A549 (cell line): ENCODE measurements at regions not wholly inside any gene's neighbourhood (a gene's known extent, or its start where the extent isn't known, plus 50 kb on each side); places are given as distances from the start of the nearest gene placed in this dataset.

Source experiments
- ATAC-seq, 2 experiments: fragments of 200-7000 bp in 1 of 2; fragments of >200 bp in 1 of 2; cut with Nextera tagmentation in 1 of 2; cut with Tn5 transposase in 1 of 2; 3 replicates each; pipeline versions ENCODE4 v1.8.0 to v1.9.1; 2018 to 2020; ENCODE audit warnings: mild to moderate bottlenecking in 1 of 2, moderate library complexity in 1 of 2
- CTCF ChIA-PET: fragments of 300-600 bp; sonication (Branson Sonifier 250); formaldehyde crosslinking; extraction: SDS; loops from one replicate; lab custom pipeline; 2021; ENCODE audit warnings: antibody characterized with exemption, inconsistent platforms; lab: Yijun Ruan, JAX
- POLR2A ChIA-PET: fragments of 350-600 bp; formaldehyde crosslinking; extraction: SDS; loops from one replicate; lab custom pipeline; 2021; ENCODE audit warnings: antibody characterized with exemption, inconsistent platforms; lab: Yijun Ruan, JAX
- DNase-seq, 2 experiments: peaks; one replicate each; pipeline versions ENCODE4 v3.0.0 to v3.0.0-alpha.2; 2011 to 2016; ENCODE audit warnings: low read depth in 1 of 2, low spot score in 1 of 2
- FAIRE-seq: peaks from 2 replicates; lab custom pipeline; 2011; peaks lifted over from hg19 to GRCh38; lab: Jason Lieb, UNC
- H3K27ac ChIP-seq, 2 experiments: fragments of >200 bp; sonication (Bioruptor Twin); formaldehyde crosslinking; 3 replicates each; pipeline ENCODE4 v1.5.1; 2016 to 2017
- H3K4me1 ChIP-seq: fragments of >200 bp; sonication (Bioruptor Twin); formaldehyde crosslinking; 3 replicates; pipeline ENCODE4 v1.6.1; 2016
- H3K4me2 ChIP-seq: fragments of >200 bp; sonication (Bioruptor Twin); formaldehyde crosslinking; 3 replicates; pipeline ENCODE4 v1.6.1; 2016
- H3K4me3 ChIP-seq: fragments of >200 bp; sonication (Bioruptor Twin); formaldehyde crosslinking; 3 replicates; pipeline ENCODE4 v1.5.1; 2016
- H3K9me3 ChIP-seq: fragments of >200 bp; sonication (Bioruptor Twin); formaldehyde crosslinking; 3 replicates; pipeline ENCODE4 v1.6.1; 2016
- CBX2 ChIP-seq: fragments of 200-600 bp; sonication (generic); IDR thresholded peaks from 2 replicates; pipeline ENCODE4 v1.6.1; 2016; ENCODE audit warnings: low read depth, mild to moderate bottlenecking, borderline replicate concordance
- CBX8 ChIP-seq: fragments of 200-600 bp; sonication (generic); IDR thresholded peaks from 2 replicates; pipeline ENCODE4 v1.6.1; 2016
- EHF ChIP-seq: fragments of 250-450 bp; sonication (Bioruptor Pico); IDR thresholded peaks from 2 replicates; pipeline ENCODE4 v1.5.0; 2020; ENCODE audit warnings: mild to moderate bottlenecking
- FOXS1 ChIP-seq: fragments of 250-450 bp; sonication (Bioruptor Pico); IDR thresholded peaks from 2 replicates; pipeline ENCODE4 v1.5.0; 2020; ENCODE audit warnings: mild to moderate bottlenecking, moderate library complexity
- HOXA7 ChIP-seq: fragments of 250-450 bp; sonication (Bioruptor Pico); IDR thresholded peaks from 2 replicates; pipeline ENCODE4 v1.5.0; 2020; ENCODE audit warnings: mild to moderate bottlenecking, moderate library complexity
- HOXB5 ChIP-seq: fragments of 250-450 bp; sonication (Bioruptor Pico); IDR thresholded peaks from 2 replicates; pipeline ENCODE4 v1.5.0; 2020; ENCODE audit warnings: mild to moderate bottlenecking, moderate library complexity
- JUNB ChIP-seq: fragments of >200 bp; sonication (Bioruptor Twin); formaldehyde crosslinking; IDR thresholded peaks from 2 replicates; pipeline ENCODE4 v1.6.1; 2016
- KDM1A ChIP-seq: fragments of 200-600 bp; sonication (generic); IDR thresholded peaks from 2 replicates; pipeline ENCODE4 v1.6.1; 2016; ENCODE audit warnings: low read depth, mild to moderate bottlenecking
- MAFK ChIP-seq: fragments of 450-650 bp; IDR thresholded peaks from 2 replicates; pipeline ENCODE4 v1.6.1; 2014; ENCODE audit not compliant: partially characterized antibody
- MAZ ChIP-seq: fragments of 150-350 bp; IDR thresholded peaks from 2 replicates; pipeline ENCODE4 v1.6.1; 2014; ENCODE audit warnings: antibody characterized with exemption, low read depth, low read length, borderline replicate concordance
- MYC ChIP-seq: IDR thresholded peaks from 2 replicates; pipeline ENCODE4 v1.6.1; 2012; ENCODE audit warnings: mild to moderate bottlenecking, inconsistent platforms, low read length, improper control_type of control experiment, borderline replicate concordance
- NPAS2 ChIP-seq: fragments of 250-450 bp; sonication (Bioruptor Pico); IDR thresholded peaks from 2 replicates; pipeline ENCODE4 v1.8.0; 2022; ENCODE audit warnings: mild to moderate bottlenecking, moderate library complexity, borderline replicate concordance
- NR3C1 ChIP-seq: fragments of >200 bp; sonication (Bioruptor Twin); formaldehyde crosslinking; IDR thresholded peaks from 3 replicates; pipeline ENCODE4 v1.6.1; 2017
- RAD21 ChIP-seq, 2 experiments: fragments of >200 bp in 1 of 2; sonication (Bioruptor Twin) in 1 of 2; formaldehyde crosslinking in 1 of 2; IDR thresholded peaks in 1 of 2; conservative IDR thresholded peaks in 1 of 2; 2 replicates in 1 of 2; 3 replicates in 1 of 2; pipeline ENCODE4 v1.6.1; 2012 to 2018; ENCODE audit warnings: inconsistent platforms in 1 of 2
- RARB ChIP-seq: fragments of 250-450 bp; sonication (Bioruptor Pico); IDR thresholded peaks from 2 replicates; pipeline ENCODE4 v1.8.0; 2021; ENCODE audit warnings: mild to moderate bottlenecking, moderate library complexity
- RFX5 ChIP-seq: fragments of 450-650 bp; IDR thresholded peaks from 2 replicates; pipeline ENCODE4 v1.7.1; 2014; ENCODE audit warnings: antibody characterized with exemption, mild to moderate bottlenecking, moderate library complexity
- SMC3 ChIP-seq: fragments of >200 bp; sonication (Bioruptor Twin); formaldehyde crosslinking; IDR thresholded peaks from 3 replicates; pipeline ENCODE4 v1.6.1; 2018; ENCODE audit warnings: inconsistent platforms
- TFCP2L1 ChIP-seq: fragments of 250-450 bp; sonication (Bioruptor Pico); IDR thresholded peaks from 2 replicates; pipeline ENCODE4 v1.5.0; 2021; ENCODE audit warnings: mild to moderate bottlenecking
- USF2 ChIP-seq: fragments of 450-650 bp; IDR thresholded peaks from 2 replicates; pipeline ENCODE4 v1.6.1; 2014; ENCODE audit warnings: antibody characterized with exemption
- ZFP36 ChIP-seq: fragments of 450-650 bp; IDR thresholded peaks from 2 replicates; pipeline ENCODE4 v1.6.1; 2014; ENCODE audit warnings: borderline replicate concordance; ENCODE audit not compliant: partially characterized antibody
- ZSCAN20 ChIP-seq: fragments of 250-450 bp; sonication (Bioruptor Pico); IDR thresholded peaks from 2 replicates; pipeline ENCODE4 v1.8.0; 2022; ENCODE audit warnings: mild to moderate bottlenecking, moderate library complexity
- WGBS: methylation state at CpG from one replicate; pipeline ENCODE4 v1.1.6; 2017; ENCODE audit errors: missing lambda C conversion rate; 5-methylcytosine and 5-hydroxymethylcytosine counted together
- TF ChIP-seq, protein P1 (sequence below): fragments of 250-450 bp; sonication (Bioruptor Pico); IDR thresholded peaks from 2 replicates; pipeline ENCODE4 v1.5.0; 2020; ENCODE audit warnings: low read depth, mild to moderate bottlenecking, moderate library complexity

- no peak for TF ChIP-seq HOXA7 (CRISPR knock-in tag)
- DNase-seq, result no peak
- Histone ChIP-seq H3K4me1 (no peaks in the 10 kb centered on the region), H3K4me2 (no peak overlapping the region), H3K9me3 (no peaks in the 10 kb centered on the region), H3K27ac (no peak overlapping the region), H3K4me3 (no peak overlapping the region)
- FAIRE-seq, result no peak
- ChIA-PET CTCF (no interaction called here), POLR2A (no interaction called here)
- no peak for ATAC-seq
- 30% methylated on average over 11 of the region's 21 CpGs for WGBS
Observed at GRCh38 chr18:78627551-78628346, 351.9 kb upstream of the SALL3 start.

DNA sequence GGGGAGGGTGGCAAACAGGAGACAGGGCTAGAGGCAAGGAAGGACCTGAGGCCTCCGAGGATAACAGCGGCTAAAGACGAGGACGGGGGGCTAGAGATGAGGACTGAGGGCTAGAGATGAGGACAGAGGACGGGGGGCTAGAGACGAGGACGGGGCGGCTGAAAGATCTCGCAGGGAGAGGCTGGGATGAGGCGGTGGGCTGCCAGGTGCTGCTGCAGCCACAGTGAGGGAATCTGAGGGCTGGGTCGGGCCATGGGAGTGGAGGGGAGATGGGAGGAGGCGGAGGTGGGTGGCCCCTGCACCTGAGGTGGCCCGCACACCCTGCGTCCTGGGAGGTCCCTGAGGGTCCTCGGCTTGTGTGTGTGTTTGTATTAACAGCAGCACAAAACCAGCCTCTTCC lies 350.2 kb upstream of the SALL3 start:
- no peak overlapping the region for H3K27ac ChIP-seq
- no peaks in the 10 kb centered on the region for H3K4me1 ChIP-seq
- DNase-seq, result no peak
- H3K4me3 ChIP-seq, result no peak overlapping the region
- 45% methylated on average over 11 of the region's 15 CpGs for WGBS
- POLR2A ChIA-PET, result no interaction called here
- FAIRE-seq, result no peak
- TF ChIP-seq NPAS2 (CRISPR knock-in tag), result no peak
- TF ChIP-seq, all 56 proteins: peak for 0
- CTCF ChIA-PET, result no interaction called here
- no peak for ATAC-seq
- Histone ChIP-seq H3K4me2 (no peak overlapping the region), H3K9me3 (no peaks in the 10 kb centered on the region)

GRCh38 chr18:78630356-78630755 lies 349.3 kb upstream of the SALL3 start:
- no peak for DNase-seq
- Histone ChIP-seq H3K4me2 (no peak overlapping the region), H3K4me1 (no peaks in the 10 kb centered on the region), H3K27ac (no peak overlapping the region), H3K9me3 (no peaks in the 10 kb centered on the region), H3K4me3 (no peak overlapping the region)
- CTCF ChIA-PET, result no interaction called here
- no peak for ATAC-seq
- TF ChIP-seq RFX5, result no peak
- TF ChIP-seq KDM1A, result no peak
- TF ChIP-seq FOXS1 (CRISPR knock-in tag), result no peak
- no peak for TF ChIP-seq NR3C1
- no peak for TF ChIP-seq TFCP2L1 (CRISPR knock-in tag)
- no peak for TF ChIP-seq CBX8
- TF ChIP-seq, protein P1, sequence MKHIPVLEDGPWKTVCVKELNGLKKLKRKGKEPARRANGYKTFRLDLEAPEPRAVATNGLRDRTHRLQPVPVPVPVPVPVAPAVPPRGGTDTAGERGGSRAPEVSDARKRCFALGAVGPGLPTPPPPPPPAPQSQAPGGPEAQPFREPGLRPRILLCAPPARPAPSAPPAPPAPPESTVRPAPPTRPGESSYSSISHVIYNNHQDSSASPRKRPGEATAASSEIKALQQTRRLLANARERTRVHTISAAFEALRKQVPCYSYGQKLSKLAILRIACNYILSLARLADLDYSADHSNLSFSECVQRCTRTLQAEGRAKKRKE (CRISPR knock-in tag), result no peak
- TF ChIP-seq USF2, result no peak
- TF ChIP-seq SMC3, result no peak
- TF ChIP-seq EHF (CRISPR knock-in tag), result no peak
- no peak for TF ChIP-seq RARB
- no peak for TF ChIP-seq HOXB5 (CRISPR knock-in tag)
- TF ChIP-seq MAFK, result no peak
- TF ChIP-seq CBX2, result no peak
- TF ChIP-seq MAZ, result no peak
- no peak for TF ChIP-seq ZFP36
- TF ChIP-seq JUNB, result no peak
- TF ChIP-seq MYC, result no peak
- no peak for TF ChIP-seq RAD21 (conservative IDR thresholded peaks at IDR 0.05 in 1 of 2, IDR thresholded peaks at IDR 0.05 in 1 of 2)
- no peak for TF ChIP-seq ZSCAN20 (CRISPR knock-in tag)
- POLR2A ChIA-PET, result no interaction called here
- WGBS, result 53% methylated on average over 16 of the region's 17 CpGs
- FAIRE-seq, result no peak
